ENCODE measurements at regions not wholly inside any gene's neighbourhood (a gene's known extent, or its start where the extent isn't known, plus 50 kb on each side); places are given as distances from the start of the nearest gene placed in this dataset.

- 13% methylated on average over 3 of the region's 3 CpGs for WGBS (ENCODE audit: insufficient coverage, insufficient replicate concordance, low lambda C conversion rate, missing lambda C conversion rate)
- TF ChIP-seq, protein P1, sequence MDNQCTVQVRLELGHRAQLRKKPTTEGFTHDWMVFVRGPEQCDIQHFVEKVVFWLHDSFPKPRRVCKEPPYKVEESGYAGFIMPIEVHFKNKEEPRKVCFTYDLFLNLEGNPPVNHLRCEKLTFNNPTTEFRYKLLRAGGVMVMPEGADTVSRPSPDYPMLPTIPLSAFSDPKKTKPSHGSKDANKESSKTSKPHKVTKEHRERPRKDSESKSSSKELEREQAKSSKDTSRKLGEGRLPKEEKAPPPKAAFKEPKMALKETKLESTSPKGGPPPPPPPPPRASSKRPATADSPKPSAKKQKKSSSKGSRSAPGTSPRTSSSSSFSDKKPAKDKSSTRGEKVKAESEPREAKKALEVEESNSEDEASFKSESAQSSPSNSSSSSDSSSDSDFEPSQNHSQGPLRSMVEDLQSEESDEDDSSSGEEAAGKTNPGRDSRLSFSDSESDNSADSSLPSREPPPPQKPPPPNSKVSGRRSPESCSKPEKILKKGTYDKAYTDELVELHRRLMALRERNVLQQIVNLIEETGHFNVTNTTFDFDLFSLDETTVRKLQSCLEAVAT (IDR thresholded peaks at IDR 0.05) = no peak
- TF ChIP-seq TARDBP (IDR thresholded peaks at IDR 0.05; ENCODE audit: borderline replicate concordance) = no peak
- CTCF ChIA-PET = no interaction called here
- Histone ChIP-seq H3K4me3 (no peak overlapping the region), H4K20me1 (ENCODE audit: control insufficient read depth, insufficient read depth) (no peaks in the 10 kb centered on the region), H3K9ac (ENCODE audit: control insufficient read depth, insufficient read depth, low read length) (no peak overlapping the region), H3K79me2 (ENCODE audit: control insufficient read depth, insufficient read depth, low read length) (no peaks in the 10 kb centered on the region), H3K27ac (ENCODE audit: control insufficient read depth, insufficient read depth) (no peak overlapping the region), H3K9me3 (replicated peaks; ENCODE audit: control insufficient read depth, insufficient read depth, low read length) (no peaks in the 10 kb centered on the region), H3K36me3 (ENCODE audit: control insufficient read depth in 2 of 2, insufficient read depth in 2 of 2, low read length in 1 of 2) (no peaks in the 10 kb centered on the region), H3K4me1 (ENCODE audit: control insufficient read depth, insufficient read depth, low read length) (no peaks in the 10 kb centered on the region), H3K4me2 (ENCODE audit: control insufficient read depth, insufficient read depth) (no peak overlapping the region), H3K27me3 (replicated peaks in 1 of 2; ENCODE audit: control insufficient read depth in 2 of 2, insufficient read depth in 2 of 2, low read length in 1 of 2) (no peaks in the 10 kb centered on the region), H2AFZ (ENCODE audit: control insufficient read depth, low read depth, low read length) (no peak overlapping the region)
- RAD21 ChIA-PET (ENCODE audit: unreplicated experiment) = no interaction called here
- ATAC-seq (no peak), DNase-seq (ENCODE audit: low read depth, low spot score) (no peak), FAIRE-seq (no peak)
- in situ Hi-C loops (cut with MboI) = no loop called here
- POLR2A ChIA-PET = no interaction called here
- no TSS peak for BruUV-seq (replicated peaks)
- SMC1A ChIA-PET (ENCODE audit: uncharacterized antibody, unreplicated experiment) = no interaction called here
- intact Hi-C loops (cut with micrococcal nuclease; ENCODE audit: unreplicated experiment) = no loop called here
These were observed 70.0 kb downstream of the ARL4A start for GRCh38 chr7:12757443-12757842.

DNA sequence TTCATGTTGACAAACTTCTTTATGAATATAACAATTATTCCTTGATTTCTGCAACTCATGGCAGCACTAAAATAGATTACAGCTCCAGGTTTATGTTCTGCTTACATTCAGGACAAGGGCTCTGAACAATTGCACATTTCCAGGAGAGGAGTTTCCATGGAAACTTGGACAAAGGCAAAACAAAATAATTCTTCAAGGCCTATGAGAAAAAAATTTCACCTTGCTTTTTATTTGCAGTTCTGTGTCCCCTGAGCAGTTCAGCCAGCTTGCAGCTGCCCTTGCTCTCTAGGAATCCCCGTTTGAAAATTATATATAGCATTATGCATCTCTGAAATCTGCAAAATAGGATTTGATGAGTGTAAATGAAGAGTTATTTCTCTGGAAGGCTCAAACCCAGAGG, 71.7 kb downstream of the ARL4A start:
- no TSS peak for BruUV-seq (replicated peaks)
- DNase-seq (ENCODE audit: low read depth, low spot score) (no peak), ATAC-seq (no peak), FAIRE-seq (no peak)
- ChIA-PET SMC1A (ENCODE audit: uncharacterized antibody, unreplicated experiment) (no interaction called here), RAD21 (ENCODE audit: unreplicated experiment) (no interaction called here), CTCF (no interaction called here), POLR2A (no interaction called here)
- Histone ChIP-seq H2AFZ (ENCODE audit: control insufficient read depth, low read depth, low read length) (no peak overlapping the region), H3K4me2 (ENCODE audit: control insufficient read depth, insufficient read depth) (no peak overlapping the region), H4K20me1 (ENCODE audit: control insufficient read depth, insufficient read depth) (no peaks in the 10 kb centered on the region), H3K27ac (ENCODE audit: control insufficient read depth, insufficient read depth) (no peak overlapping the region), H3K36me3 (ENCODE audit: control insufficient read depth in 2 of 2, insufficient read depth in 2 of 2, low read length in 1 of 2) (no peaks in the 10 kb centered on the region), H3K9ac (ENCODE audit: control insufficient read depth, insufficient read depth, low read length) (no peak overlapping the region), H3K4me1 (ENCODE audit: control insufficient read depth, insufficient read depth, low read length) (no peaks in the 10 kb centered on the region), H3K79me2 (ENCODE audit: control insufficient read depth, insufficient read depth, low read length) (no peaks in the 10 kb centered on the region), H3K4me3 (no peak overlapping the region), H3K27me3 (replicated peaks in 1 of 2; ENCODE audit: control insufficient read depth in 2 of 2, insufficient read depth in 2 of 2, low read length in 1 of 2) (no peaks in the 10 kb centered on the region), H3K9me3 (replicated peaks; ENCODE audit: control insufficient read depth, insufficient read depth, low read length) (no peaks in the 10 kb centered on the region)
- WGBS (ENCODE audit: insufficient coverage, insufficient replicate concordance, low lambda C conversion rate, missing lambda C conversion rate) = 0% methylated on average over 1 of the region's 1 CpG
- intact Hi-C loops (cut with micrococcal nuclease; ENCODE audit: unreplicated experiment) = no loop called here
- in situ Hi-C loops (cut with MboI) = no loop called here
- TF ChIP-seq SREBF1 (IDR thresholded peaks at IDR 0.05; ENCODE audit: low read length) = no peak
- TF ChIP-seq CEBPB (IDR thresholded peaks at IDR 0.05; ENCODE audit: borderline replicate concordance in 1 of 2, low read depth in 2 of 2, low read length in 2 of 2) = no peak
- TF ChIP-seq E2F4 (IDR thresholded peaks at IDR 0.05; ENCODE audit: low read depth, low read length) = no peak
- TF ChIP-seq MEF2B (IDR thresholded peaks at IDR 0.05; ENCODE audit: partially characterized antibody, poor library complexity, severe bottlenecking) = no peak
- TF ChIP-seq SMAD1 (IDR thresholded peaks at IDR 0.05; ENCODE audit: low read depth, partially characterized antibody) = no peak
- no peak for TF ChIP-seq MTA2 (IDR thresholded peaks at IDR 0.05; ENCODE audit: low read depth)
- TF ChIP-seq ZNF592 (IDR thresholded peaks at IDR 0.05) = no peak
- no peak for TF ChIP-seq NFYA (IDR thresholded peaks at IDR 0.05; ENCODE audit: borderline replicate concordance, low read depth, low read length)
- TF ChIP-seq ZNF274 (IDR thresholded peaks at IDR 0.05; ENCODE audit: insufficient read depth, insufficient read length) = no peak
- TF ChIP-seq ZNF384 (IDR thresholded peaks at IDR 0.05; ENCODE audit: borderline replicate concordance, low read depth, low read length) = no peak
- TF ChIP-seq ZSCAN29 (IDR thresholded peaks at IDR 0.05) = no peak

Data from GM12878 (cell line).